WTC11 (cell line): ENCODE measurements at regions not wholly inside any gene's neighbourhood (a gene's known extent, or its start where the extent isn't known, plus 50 kb on each side); places are given as distances from the start of the nearest gene placed in this dataset.

Experiments
- ATAC-seq: fragments of 200-7000 bp; cut with Tn5 transposase; 2 replicates; pipeline ENCODE4 v1.10.0; 2021; ENCODE audit warnings: mild to moderate bottlenecking, moderate library complexity
- CTCF ChIA-PET: fragments of 300-600 bp; sonication (Branson Sonifier 250); formaldehyde crosslinking; loops from one replicate; lab custom pipeline; 2021; ENCODE audit warnings: antibody characterized with exemption; lab: Charles Lee
- POLR2A ChIA-PET: fragments of 350-600 bp; sonication (Branson Sonifier 250); formaldehyde crosslinking; loops from one replicate; lab custom pipeline; 2021; ENCODE audit warnings: antibody characterized with exemption; lab: Charles Lee
- DNase-seq: peaks from one replicate; pipeline ENCODE4 v3.0.0; 2021; ENCODE audit warnings: low spot score
- H3K27ac Mint-ChIP-seq: 2 replicates; pipeline ENCODE4 v1.8.0; 2021; ENCODE audit warnings: mixed read lengths
- H3K27me3 Mint-ChIP-seq: 2 replicates; pipeline ENCODE4 v1.8.0; 2021; ENCODE audit warnings: low read depth, mild to moderate bottlenecking, moderate library complexity, mixed read lengths
- H3K36me3 Mint-ChIP-seq: 2 replicates; pipeline ENCODE4 v1.8.0; 2021; ENCODE audit warnings: mixed read lengths
- H3K4me1 Mint-ChIP-seq: 2 replicates; pipeline ENCODE4 v1.8.0; 2022; ENCODE audit warnings: mixed read lengths
- H3K4me3 Mint-ChIP-seq: 2 replicates; pipeline ENCODE4 v1.8.0; 2021; ENCODE audit warnings: mild to moderate bottlenecking, moderate library complexity, mixed read lengths
- H3K9me3 Mint-ChIP-seq: 2 replicates; pipeline ENCODE4 v1.8.0; 2021; ENCODE audit warnings: mixed read lengths
- AR ChIP-seq: fragments of 250-450 bp; sonication (Bioruptor Pico); IDR thresholded peaks from 2 replicates; pipeline ENCODE4 v1.9.0; 2021; ENCODE audit warnings: mild to moderate bottlenecking
- ATF3 ChIP-seq: sonication (generic); formaldehyde crosslinking; conservative IDR thresholded peaks from 2 replicates; pipeline ENCODE4 v1.8.1; 2022; ENCODE audit warnings: mild to moderate bottlenecking, missing genetic modification reagents
- ESRRA ChIP-seq: sonication (generic); formaldehyde crosslinking; IDR thresholded peaks from 2 replicates; pipeline ENCODE4 v1.8.1; 2022; ENCODE audit warnings: mild to moderate bottlenecking, missing genetic modification reagents, borderline replicate concordance
- ETV6 ChIP-seq: sonication (generic); formaldehyde crosslinking; IDR thresholded peaks from 2 replicates; pipeline ENCODE4 v1.8.1; 2022; ENCODE audit warnings: mild to moderate bottlenecking, missing genetic modification reagents
- FOXJ3 ChIP-seq: sonication (generic); formaldehyde crosslinking; IDR thresholded peaks from 2 replicates; pipeline ENCODE4 v1.9.0; 2021; ENCODE audit warnings: missing genetic modification reagents, mild to moderate bottlenecking, borderline replicate concordance
- HMGA2 ChIP-seq: fragments of 250-450 bp; sonication (Bioruptor Pico); IDR thresholded peaks from 2 replicates; pipeline ENCODE4 v1.4.0; 2021; ENCODE audit warnings: mild to moderate bottlenecking, moderate library complexity
- JAZF1 ChIP-seq: fragments of 250-450 bp; sonication (Bioruptor Pico); IDR thresholded peaks from 2 replicates; pipeline ENCODE4 v1.9.0; 2021; ENCODE audit warnings: moderate library complexity, mild to moderate bottlenecking, inconsistent platforms
- MXD4 ChIP-seq: fragments of 250-450 bp; sonication (Bioruptor Pico); IDR thresholded peaks from 2 replicates; pipeline ENCODE4 v1.8.0; 2021; ENCODE audit warnings: mild to moderate bottlenecking, moderate library complexity, borderline replicate concordance
- MYBL2 ChIP-seq: sonication (generic); formaldehyde crosslinking; IDR thresholded peaks from 2 replicates; pipeline ENCODE4 v1.8.1; 2023; ENCODE audit warnings: mild to moderate bottlenecking, moderate library complexity, missing genetic modification reagents
- ZNF121 ChIP-seq: sonication (generic); formaldehyde crosslinking; IDR thresholded peaks from 2 replicates; pipeline ENCODE4 v1.8.0; 2023; ENCODE audit warnings: missing genetic modification reagents
- TF ChIP-seq, protein P1 (sequence below): fragments of 200-600 bp; IDR thresholded peaks from 2 replicates; pipeline ENCODE4 v1.8.0; 2022; ENCODE audit warnings: antibody characterized with exemption
- TF ChIP-seq, protein P2 (sequence below): sonication (generic); formaldehyde crosslinking; IDR thresholded peaks from 2 replicates; pipeline ENCODE4 v1.8.1; 2023; ENCODE audit warnings: mild to moderate bottlenecking, missing genetic modification reagents
- TF ChIP-seq, protein P3 (sequence below): sonication (generic); formaldehyde crosslinking; IDR thresholded peaks from 2 replicates; pipeline ENCODE4 v1.8.0; 2023; ENCODE audit warnings: mild to moderate bottlenecking, missing genetic modification reagents
- TF ChIP-seq, protein P4 (sequence below): sonication (generic); formaldehyde crosslinking; IDR thresholded peaks from 2 replicates; pipeline ENCODE4 v1.8.0; 2022; ENCODE audit warnings: mild to moderate bottlenecking, missing genetic modification reagents

DNA sequence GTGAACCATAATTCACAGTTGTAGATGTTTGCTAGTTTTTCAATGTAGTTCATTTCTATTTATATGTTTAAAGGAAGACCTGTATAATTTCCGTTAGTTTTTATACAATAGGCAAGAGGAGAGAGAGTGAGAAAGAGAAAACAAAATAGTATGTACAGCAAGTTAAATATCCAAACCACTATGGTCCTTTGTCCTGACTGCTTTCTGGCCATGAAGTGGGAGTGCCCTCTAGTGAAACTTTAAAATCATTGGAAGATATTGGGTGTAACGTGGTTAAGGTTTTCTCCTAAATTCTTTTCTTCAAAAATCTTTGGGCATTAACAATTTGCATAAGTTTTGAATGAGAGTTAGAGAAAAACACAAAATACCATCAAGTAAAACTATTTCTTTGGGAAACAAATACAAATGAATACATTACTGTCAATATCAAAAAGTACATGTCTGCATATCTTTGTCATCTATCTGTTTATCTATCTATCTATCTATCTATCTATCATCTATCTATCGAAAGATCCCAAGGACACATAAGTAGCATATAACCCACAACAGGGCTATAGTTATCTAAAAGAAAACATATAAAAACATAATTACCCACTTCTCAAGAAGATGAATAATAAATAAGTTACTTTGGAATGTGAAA, 534.6 kb upstream of the ATP11B start:
- CTCF ChIA-PET = no interaction called here
- H3K4me3 Mint-ChIP-seq = no peak overlapping the region
- H3K36me3 Mint-ChIP-seq = no peaks in the 10 kb centered on the region
- ATAC-seq (peak; percentile 61), DNase-seq (no peak)
- TF ChIP-seq JAZF1 (CRISPR knock-in tag) (no peak), ETV6 (CRISPR knock-in tag) (no peak), MXD4 (CRISPR knock-in tag) (no peak), ATF3 (CRISPR knock-in tag) (no peak), ZNF121 (no peak), MYBL2 (CRISPR knock-in tag) (no peak), HMGA2 (CRISPR knock-in tag) (no peak)
- TF ChIP-seq, protein P1, sequence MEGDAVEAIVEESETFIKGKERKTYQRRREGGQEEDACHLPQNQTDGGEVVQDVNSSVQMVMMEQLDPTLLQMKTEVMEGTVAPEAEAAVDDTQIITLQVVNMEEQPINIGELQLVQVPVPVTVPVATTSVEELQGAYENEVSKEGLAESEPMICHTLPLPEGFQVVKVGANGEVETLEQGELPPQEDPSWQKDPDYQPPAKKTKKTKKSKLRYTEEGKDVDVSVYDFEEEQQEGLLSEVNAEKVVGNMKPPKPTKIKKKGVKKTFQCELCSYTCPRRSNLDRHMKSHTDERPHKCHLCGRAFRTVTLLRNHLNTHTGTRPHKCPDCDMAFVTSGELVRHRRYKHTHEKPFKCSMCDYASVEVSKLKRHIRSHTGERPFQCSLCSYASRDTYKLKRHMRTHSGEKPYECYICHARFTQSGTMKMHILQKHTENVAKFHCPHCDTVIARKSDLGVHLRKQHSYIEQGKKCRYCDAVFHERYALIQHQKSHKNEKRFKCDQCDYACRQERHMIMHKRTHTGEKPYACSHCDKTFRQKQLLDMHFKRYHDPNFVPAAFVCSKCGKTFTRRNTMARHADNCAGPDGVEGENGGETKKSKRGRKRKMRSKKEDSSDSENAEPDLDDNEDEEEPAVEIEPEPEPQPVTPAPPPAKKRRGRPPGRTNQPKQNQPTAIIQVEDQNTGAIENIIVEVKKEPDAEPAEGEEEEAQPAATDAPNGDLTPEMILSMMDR = no peak
- TF ChIP-seq, protein P2, sequence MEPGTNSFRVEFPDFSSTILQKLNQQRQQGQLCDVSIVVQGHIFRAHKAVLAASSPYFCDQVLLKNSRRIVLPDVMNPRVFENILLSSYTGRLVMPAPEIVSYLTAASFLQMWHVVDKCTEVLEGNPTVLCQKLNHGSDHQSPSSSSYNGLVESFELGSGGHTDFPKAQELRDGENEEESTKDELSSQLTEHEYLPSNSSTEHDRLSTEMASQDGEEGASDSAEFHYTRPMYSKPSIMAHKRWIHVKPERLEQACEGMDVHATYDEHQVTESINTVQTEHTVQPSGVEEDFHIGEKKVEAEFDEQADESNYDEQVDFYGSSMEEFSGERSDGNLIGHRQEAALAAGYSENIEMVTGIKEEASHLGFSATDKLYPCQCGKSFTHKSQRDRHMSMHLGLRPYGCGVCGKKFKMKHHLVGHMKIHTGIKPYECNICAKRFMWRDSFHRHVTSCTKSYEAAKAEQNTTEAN (CRISPR knock-in tag) = no peak
- no peak overlapping the region for H3K27ac Mint-ChIP-seq
- POLR2A ChIA-PET = no interaction called here
- H3K9me3 Mint-ChIP-seq = no peaks in the 10 kb centered on the region
- H3K4me1 Mint-ChIP-seq = peaks cover 30% of the 10 kb centered on the region
- H3K27me3 Mint-ChIP-seq = no peaks in the 10 kb centered on the region

GRCh38 chr3:182259579-182259978, 533.7 kb upstream of the ATP11B start:
- Mint-ChIP-seq H3K27ac (no peak overlapping the region), H3K9me3 (no peaks in the 10 kb centered on the region), H3K4me3 (no peak overlapping the region), H3K4me1 (peaks cover 30% of the 10 kb centered on the region), H3K36me3 (no peaks in the 10 kb centered on the region), H3K27me3 (no peaks in the 10 kb centered on the region)
- DNase-seq (peak; percentile 57), ATAC-seq (peak; percentile 95)
- ChIA-PET CTCF (interaction anchor here (0.6 to 1.3 kb wide), 10 partner anchors 32 to 933 kb away, joined by 3 to 5 read pairs (median 3); no protein-coding TSS in a partner anchor), POLR2A (no interaction called here)
- TF ChIP-seq FOXJ3 (no peak), ESRRA (CRISPR knock-in tag) (no peak), AR (CRISPR knock-in tag) (no peak)
- TF ChIP-seq, protein P3, sequence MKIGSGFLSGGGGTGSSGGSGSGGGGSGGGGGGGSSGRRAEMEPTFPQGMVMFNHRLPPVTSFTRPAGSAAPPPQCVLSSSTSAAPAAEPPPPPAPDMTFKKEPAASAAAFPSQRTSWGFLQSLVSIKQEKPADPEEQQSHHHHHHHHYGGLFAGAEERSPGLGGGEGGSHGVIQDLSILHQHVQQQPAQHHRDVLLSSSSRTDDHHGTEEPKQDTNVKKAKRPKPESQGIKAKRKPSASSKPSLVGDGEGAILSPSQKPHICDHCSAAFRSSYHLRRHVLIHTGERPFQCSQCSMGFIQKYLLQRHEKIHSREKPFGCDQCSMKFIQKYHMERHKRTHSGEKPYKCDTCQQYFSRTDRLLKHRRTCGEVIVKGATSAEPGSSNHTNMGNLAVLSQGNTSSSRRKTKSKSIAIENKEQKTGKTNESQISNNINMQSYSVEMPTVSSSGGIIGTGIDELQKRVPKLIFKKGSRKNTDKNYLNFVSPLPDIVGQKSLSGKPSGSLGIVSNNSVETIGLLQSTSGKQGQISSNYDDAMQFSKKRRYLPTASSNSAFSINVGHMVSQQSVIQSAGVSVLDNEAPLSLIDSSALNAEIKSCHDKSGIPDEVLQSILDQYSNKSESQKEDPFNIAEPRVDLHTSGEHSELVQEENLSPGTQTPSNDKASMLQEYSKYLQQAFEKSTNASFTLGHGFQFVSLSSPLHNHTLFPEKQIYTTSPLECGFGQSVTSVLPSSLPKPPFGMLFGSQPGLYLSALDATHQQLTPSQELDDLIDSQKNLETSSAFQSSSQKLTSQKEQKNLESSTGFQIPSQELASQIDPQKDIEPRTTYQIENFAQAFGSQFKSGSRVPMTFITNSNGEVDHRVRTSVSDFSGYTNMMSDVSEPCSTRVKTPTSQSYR (CRISPR knock-in tag) = no peak
- TF ChIP-seq, protein P4, sequence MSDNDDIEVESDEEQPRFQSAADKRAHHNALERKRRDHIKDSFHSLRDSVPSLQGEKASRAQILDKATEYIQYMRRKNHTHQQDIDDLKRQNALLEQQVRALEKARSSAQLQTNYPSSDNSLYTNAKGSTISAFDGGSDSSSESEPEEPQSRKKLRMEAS = peak; percentile 56; the same call in 1 of the 2 replicates
